ENCODE measurements at regions not wholly inside any gene's neighbourhood (a gene's known extent, or its start where the extent isn't known, plus 50 kb on each side); places are given as distances from the start of the nearest gene placed in this dataset.

- TF ChIP-seq CTCF (conservative IDR thresholded peaks at IDR 0.05; ENCODE audit: low read depth, low read length) (no peak), EZH2phosphoT487 (IDR thresholded peaks at IDR 0.05; ENCODE audit: borderline replicate concordance, low read length) (no peak), EZH2 (IDR thresholded peaks at IDR 0.05; ENCODE audit: low read length, unreplicated experiment) (no peak)
Observed at GRCh38 chr2:199131136-199131655, 326.5 kb downstream of the SATB2 start.

Measured in PC-3 (cell line).